SK-N-SH treated with all-trans-retinoic acid at 6 μM for 48 hours (cell line): ENCODE measurements at regions not wholly inside any gene's neighbourhood (a gene's known extent, or its start where the extent isn't known, plus 50 kb on each side); places are given as distances from the start of the nearest gene placed in this dataset.

Source experiments
- ISL1 ChIP-seq: fragments of 250-450 bp; sonication (Bioruptor Pico); IDR thresholded peaks from 2 replicates; pipeline ENCODE4 v2.1.2; 2022; ENCODE audit warnings: mild to moderate bottlenecking, moderate library complexity
- PPARA ChIP-seq: fragments of 250-450 bp; sonication (Bioruptor Pico); IDR thresholded peaks from 2 replicates; pipeline ENCODE4 v1.5.0; 2020; ENCODE audit warnings: mild to moderate bottlenecking, borderline replicate concordance
- TOX ChIP-seq: fragments of 250-450 bp; sonication (Bioruptor Pico); IDR thresholded peaks from 2 replicates; pipeline ENCODE4 v1.8.0; 2021; ENCODE audit warnings: mild to moderate bottlenecking, moderate library complexity, borderline replicate concordance
- ZFP3 ChIP-seq: fragments of 250-450 bp; sonication (Bioruptor Pico); IDR thresholded peaks from 2 replicates; pipeline ENCODE4 v1.5.0; 2020; ENCODE audit warnings: mild to moderate bottlenecking, moderate library complexity
- ZNF565 ChIP-seq: fragments of 450-650 bp; formaldehyde crosslinking; conservative IDR thresholded peaks from 2 replicates; pipeline ENCODE4 v1.5.0; 2020; ENCODE audit warnings: low read depth, mild to moderate bottlenecking, moderate library complexity
- TF ChIP-seq, protein P1 (sequence below): fragments of 250-450 bp; sonication (Bioruptor Pico); IDR thresholded peaks from 2 replicates; pipeline ENCODE4 v1.5.1; 2020; ENCODE audit warnings: low read depth, mild to moderate bottlenecking, moderate library complexity

DNA sequence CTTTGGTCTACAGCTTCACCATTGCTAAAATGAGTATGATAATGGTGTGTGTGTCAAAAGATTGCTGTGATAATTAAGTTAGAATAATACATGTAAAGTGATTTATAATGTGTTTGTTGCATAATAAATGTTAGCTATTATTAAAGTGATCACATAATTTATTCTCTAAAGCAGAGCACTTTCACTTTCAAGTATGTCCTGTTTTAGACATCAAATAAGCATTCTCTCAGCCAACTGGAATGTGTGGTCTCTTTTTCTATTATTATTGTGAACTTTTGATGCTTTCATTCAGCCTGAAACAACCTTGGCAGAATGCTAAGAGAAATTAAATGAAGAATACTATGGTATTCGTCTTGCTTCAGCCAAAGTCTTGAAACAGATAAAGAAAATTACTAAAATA is 102.8 kb upstream of the COL11A1 start:
- TF ChIP-seq PPARA (CRISPR knock-in tag): no peak
- TF ChIP-seq, protein P1, sequence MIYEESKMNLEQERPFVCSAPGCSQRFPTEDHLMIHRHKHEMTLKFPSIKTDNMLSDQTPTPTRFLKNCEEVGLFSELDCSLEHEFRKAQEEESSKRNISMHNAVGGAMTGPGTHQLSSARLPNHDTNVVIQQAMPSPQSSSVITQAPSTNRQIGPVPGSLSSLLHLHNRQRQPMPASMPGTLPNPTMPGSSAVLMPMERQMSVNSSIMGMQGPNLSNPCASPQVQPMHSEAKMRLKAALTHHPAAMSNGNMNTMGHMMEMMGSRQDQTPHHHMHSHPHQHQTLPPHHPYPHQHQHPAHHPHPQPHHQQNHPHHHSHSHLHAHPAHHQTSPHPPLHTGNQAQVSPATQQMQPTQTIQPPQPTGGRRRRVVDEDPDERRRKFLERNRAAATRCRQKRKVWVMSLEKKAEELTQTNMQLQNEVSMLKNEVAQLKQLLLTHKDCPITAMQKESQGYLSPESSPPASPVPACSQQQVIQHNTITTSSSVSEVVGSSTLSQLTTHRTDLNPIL (CRISPR knock-in tag): no peak
- no peak for TF ChIP-seq ZNF565
- TF ChIP-seq ZFP3: no peak
- peak; percentile 72 for TF ChIP-seq TOX (CRISPR knock-in tag)
- TF ChIP-seq ISL1 (CRISPR knock-in tag): peak; percentile 75
